Fibroblast of the aortic adventitia (primary cell): ENCODE measurements at regions not wholly inside any gene's neighbourhood (a gene's known extent, or its start where the extent isn't known, plus 50 kb on each side); places are given as distances from the start of the nearest gene placed in this dataset.
A peak's percentile ranks its signal among the peaks of the same experiment; 100 is the strongest.

Experiments
- DNase-seq: peaks from one replicate; pipeline ENCODE4 v3.0.0-alpha.2; 2010; ENCODE audit warnings: low read depth
- H3K4me3 ChIP-seq: 2 replicates; pipeline ENCODE4 v1.5.1; 2011; ENCODE audit warnings: low read depth, mild to moderate bottlenecking, control low read depth, low read length, moderate library complexity
- TF ChIP-seq, protein P1 (sequence below): IDR thresholded peaks from 2 replicates; pipeline ENCODE4 v1.5.1; 2011; ENCODE audit warnings: mild to moderate bottlenecking, low read length, control low read depth, inconsistent platforms; ENCODE audit not compliant: insufficient read depth

DNA sequence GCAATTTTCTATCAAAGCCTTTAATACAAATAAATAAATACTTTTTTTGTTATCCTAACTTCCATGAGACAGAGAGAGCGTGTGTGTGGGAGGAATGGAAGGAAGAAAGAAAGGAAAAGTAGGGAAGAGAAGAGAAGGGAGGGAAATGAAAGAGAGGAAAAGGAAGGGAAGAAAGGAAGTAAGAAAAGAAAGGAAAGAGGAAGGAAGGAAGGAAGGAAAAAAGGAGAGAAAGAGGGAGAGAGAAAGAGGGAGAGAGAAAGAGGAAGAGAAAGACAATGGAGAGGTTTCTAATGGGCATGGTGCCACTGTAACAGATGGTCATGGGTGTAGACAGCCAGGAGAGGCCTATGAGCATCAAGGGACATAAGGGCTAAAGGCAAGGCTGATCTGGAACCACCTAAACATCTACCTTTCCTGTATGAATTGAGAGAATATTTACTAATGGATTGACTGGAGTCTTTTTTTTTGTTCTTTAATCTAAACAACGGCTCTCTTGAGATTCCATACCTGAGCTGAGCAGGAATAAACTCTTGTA is 234.9 kb downstream of the PTPRC start:
- TF ChIP-seq, protein P1, sequence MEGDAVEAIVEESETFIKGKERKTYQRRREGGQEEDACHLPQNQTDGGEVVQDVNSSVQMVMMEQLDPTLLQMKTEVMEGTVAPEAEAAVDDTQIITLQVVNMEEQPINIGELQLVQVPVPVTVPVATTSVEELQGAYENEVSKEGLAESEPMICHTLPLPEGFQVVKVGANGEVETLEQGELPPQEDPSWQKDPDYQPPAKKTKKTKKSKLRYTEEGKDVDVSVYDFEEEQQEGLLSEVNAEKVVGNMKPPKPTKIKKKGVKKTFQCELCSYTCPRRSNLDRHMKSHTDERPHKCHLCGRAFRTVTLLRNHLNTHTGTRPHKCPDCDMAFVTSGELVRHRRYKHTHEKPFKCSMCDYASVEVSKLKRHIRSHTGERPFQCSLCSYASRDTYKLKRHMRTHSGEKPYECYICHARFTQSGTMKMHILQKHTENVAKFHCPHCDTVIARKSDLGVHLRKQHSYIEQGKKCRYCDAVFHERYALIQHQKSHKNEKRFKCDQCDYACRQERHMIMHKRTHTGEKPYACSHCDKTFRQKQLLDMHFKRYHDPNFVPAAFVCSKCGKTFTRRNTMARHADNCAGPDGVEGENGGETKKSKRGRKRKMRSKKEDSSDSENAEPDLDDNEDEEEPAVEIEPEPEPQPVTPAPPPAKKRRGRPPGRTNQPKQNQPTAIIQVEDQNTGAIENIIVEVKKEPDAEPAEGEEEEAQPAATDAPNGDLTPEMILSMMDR, result no peak
- no peak for DNase-seq
- no peak overlapping the region for H3K4me3 ChIP-seq

DNA sequence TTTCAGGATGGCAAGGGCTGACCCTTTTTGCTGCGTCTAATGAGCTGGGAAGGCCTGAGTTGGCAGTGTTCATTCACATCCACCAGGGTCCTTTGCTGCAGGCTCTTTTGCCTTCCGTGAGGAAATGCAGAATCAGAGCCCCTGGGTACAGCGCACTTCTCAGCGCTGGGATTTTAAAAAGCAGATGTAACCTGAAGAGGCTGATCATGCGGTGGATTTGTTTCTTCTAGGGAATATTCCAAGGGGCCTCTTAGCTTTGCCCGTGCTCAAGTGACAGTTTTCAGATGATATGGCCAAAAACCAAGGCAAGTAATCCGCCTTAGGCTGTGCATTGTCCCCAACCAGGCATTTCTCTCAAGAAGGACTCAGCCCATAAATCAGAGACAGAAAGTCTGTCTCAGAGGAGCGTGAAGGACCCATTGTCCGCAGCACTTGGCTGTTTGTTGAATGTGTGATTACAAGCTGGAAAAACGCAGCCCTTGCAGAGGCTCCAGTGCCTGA is 237.6 kb downstream of the PTPRC start:
- no peak for DNase-seq
- no peak overlapping the region for H3K4me3 ChIP-seq
- TF ChIP-seq, protein P1, result no peak

DNA sequence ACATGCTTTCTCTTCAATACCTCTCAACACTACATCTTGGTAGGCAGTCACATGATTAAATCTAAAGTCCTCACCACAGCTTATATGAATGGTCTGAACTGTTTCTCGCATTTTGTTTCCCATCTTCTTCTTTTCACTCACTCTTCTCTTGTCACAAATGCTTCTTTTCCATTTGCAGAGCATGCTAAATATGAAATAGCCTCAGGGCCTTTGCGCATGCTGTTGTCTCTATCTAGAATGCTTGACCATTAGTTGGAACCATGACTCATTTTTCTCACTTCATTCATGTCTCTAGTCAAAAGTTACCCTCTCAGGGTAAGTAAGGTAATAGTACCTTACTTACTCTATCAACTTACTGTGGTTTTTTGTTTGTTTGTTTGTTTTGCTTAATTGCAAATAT is 239.7 kb downstream of the PTPRC start:
- TF ChIP-seq, protein P1, result no peak
- no peak overlapping the region for H3K4me3 ChIP-seq
- no peak for DNase-seq

DNA sequence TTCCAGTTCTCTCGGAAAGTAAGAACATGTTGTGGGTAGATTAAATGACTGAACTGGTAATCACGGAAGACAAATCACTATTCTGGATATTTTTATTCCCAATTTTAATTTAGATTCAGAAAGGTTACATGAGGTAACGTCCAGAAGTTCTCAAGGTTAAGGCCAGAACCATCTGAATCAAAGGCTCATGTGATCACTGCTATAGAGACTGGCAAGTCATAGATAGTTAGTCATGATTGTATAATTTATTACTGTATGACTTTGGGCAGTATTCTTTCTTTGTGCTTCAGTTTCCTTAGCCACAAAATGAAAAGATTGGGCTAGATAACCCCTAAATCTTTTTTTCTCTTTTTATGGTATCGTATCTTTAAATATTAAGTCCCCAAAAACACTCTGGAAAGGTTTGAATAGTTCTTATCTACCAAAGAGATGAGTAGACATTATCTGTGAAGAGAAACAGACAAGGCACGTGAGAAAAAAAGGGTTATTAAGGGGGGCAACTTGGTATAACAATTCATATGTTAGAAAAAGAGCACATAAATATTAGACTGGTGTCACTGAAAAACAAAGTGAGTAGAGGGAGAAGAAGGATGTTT is 241.0 kb downstream of the PTPRC start:
- H3K4me3 ChIP-seq, result no peak overlapping the region
- peak; percentile 35 for DNase-seq
- TF ChIP-seq, protein P1, result no peak

DNA sequence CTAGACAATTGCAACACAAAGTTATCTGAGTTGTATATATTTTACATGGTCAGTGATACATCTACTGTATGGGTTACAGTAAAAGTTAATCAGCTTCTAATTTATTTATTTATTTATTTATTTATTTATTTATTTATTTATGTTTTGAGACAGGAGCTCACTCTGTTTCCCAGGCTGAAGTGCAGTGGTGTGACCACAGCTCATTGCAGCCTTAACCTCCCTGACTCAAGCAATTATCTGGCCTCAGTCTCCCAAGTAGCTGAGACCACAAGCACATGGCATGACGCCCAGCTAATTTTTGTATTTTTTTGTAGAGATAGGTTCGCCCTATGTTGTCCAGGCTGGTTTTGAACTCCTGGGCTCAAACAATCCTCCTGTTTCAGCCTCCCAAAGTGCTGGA is 241.6 kb downstream of the PTPRC start:
- no peak overlapping the region for H3K4me3 ChIP-seq
- DNase-seq, result peak; percentile 69
- TF ChIP-seq, protein P1, result no peak

DNA sequence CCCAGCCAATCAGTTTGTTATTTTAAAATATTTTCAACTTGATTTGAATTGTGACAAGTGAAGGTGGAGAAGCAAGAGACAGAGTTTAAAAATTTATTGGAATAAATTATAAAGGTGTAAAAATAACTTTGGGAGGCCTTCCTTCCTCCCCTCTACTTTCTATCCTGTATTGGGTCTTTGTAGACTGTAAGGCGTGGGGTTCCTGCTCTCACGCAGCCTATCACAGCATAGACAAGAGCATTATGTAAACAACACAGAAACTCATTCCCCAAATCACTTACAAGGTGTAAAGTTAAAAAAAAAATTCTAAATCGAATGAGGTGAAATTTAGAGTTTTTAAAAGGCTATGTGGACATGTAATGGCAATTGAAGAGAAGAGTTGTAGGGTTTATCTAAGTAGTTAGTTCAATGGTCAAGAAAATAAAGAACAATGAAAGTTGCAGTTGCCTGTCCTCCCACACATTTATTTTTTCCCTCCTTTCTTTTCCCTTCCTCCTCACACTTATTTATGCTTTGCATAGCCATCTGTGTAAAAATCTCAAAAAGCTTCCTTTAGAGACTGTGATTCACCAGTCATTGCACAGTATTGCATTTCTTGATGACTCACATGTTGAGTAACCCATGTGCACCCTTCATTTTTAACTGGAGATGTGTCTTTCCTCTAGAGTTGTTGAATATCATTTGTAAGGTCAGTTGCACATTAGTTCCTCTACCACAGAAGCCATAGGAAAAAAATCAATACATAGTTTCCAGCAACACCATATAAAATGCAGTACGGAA is 242.2 kb downstream of the PTPRC start:
- TF ChIP-seq, protein P1, result no peak
- H3K4me3 ChIP-seq, result no peak overlapping the region
- peak; percentile 97 for DNase-seq
